HAP-1 (cell line): ENCODE measurements at regions not wholly inside any gene's neighbourhood (a gene's known extent, or its start where the extent isn't known, plus 50 kb on each side); places are given as distances from the start of the nearest gene placed in this dataset.

Experiments used
- DNase-seq, 2 experiments: peaks; one replicate each; pipeline ENCODE4 v3.0.0-alpha.2; 2016 to 2020; ENCODE audit warnings: low spot score in 2 of 2
- H3K27me3 ChIP-seq: fragments of 250-450 bp; sonication (Bioruptor Pico); 2 replicates; pipeline ENCODE4 v1.5.1; 2020; ENCODE audit warnings: low read depth, mild to moderate bottlenecking, moderate library complexity
- H3K36me3 ChIP-seq: fragments of 250-450 bp; sonication (Bioruptor Pico); replicated peaks from 2 replicates; pipeline ENCODE4 v1.5.1; 2020; ENCODE audit warnings: mild to moderate bottlenecking
- H3K4me1 ChIP-seq: fragments of 250-450 bp; sonication (Bioruptor Pico); 2 replicates; pipeline ENCODE4 v1.5.1; 2020; ENCODE audit warnings: mild to moderate bottlenecking
- H3K4me3 ChIP-seq: fragments of 250-450 bp; sonication (Bioruptor Pico); 2 replicates; pipeline ENCODE4 v1.5.1; 2020; ENCODE audit warnings: mild to moderate bottlenecking, moderate library complexity
- H3K9me3 ChIP-seq: fragments of 250-450 bp; sonication (Bioruptor Pico); 2 replicates; pipeline ENCODE4 v1.5.1; 2020; ENCODE audit warnings: mild to moderate bottlenecking, moderate library complexity
- in situ Hi-C: fragments of 300-500 bp; cut with MboI; formaldehyde crosslinking; loops from 3 replicates; pipeline ENCODE4 v1.14.3; 2020; ENCODE audit warnings: low sequenced_read_pairs, inconsistent platforms, mixed read lengths

- Histone ChIP-seq H3K27me3 (no peaks in the 10 kb centered on the region), H3K9me3 (no peaks in the 10 kb centered on the region), H3K4me3 (no peak overlapping the region), H3K36me3 (no peaks in the 10 kb centered on the region), H3K4me1 (no peaks in the 10 kb centered on the region)
- in situ Hi-C loops: no loop called here
- no peak for DNase-seq
These were observed 118.3 kb upstream of the ATP2B2 start for GRCh38 chr3:10623578-10624275.

- Histone ChIP-seq H3K27me3 (no peaks in the 10 kb centered on the region), H3K4me3 (no peak overlapping the region), H3K4me1 (no peaks in the 10 kb centered on the region), H3K9me3 (no peaks in the 10 kb centered on the region), H3K36me3 (no peaks in the 10 kb centered on the region)
- DNase-seq: no peak
- in situ Hi-C loops: no loop called here
These were observed 119.9 kb upstream of the ATP2B2 start for GRCh38 chr3:10625323-10625722.

GRCh38 chr3:10627884-10628572 is 122.6 kb upstream of the ATP2B2 start:
- in situ Hi-C loops: no loop called here
- H3K27me3 ChIP-seq: no peaks in the 10 kb centered on the region
- no peaks in the 10 kb centered on the region for H3K9me3 ChIP-seq

GRCh38 chr3:10628891-10629670 is 123.7 kb upstream of the ATP2B2 start:
- no peaks in the 10 kb centered on the region for H3K9me3 ChIP-seq
- no peaks in the 10 kb centered on the region for H3K36me3 ChIP-seq
- in situ Hi-C loops: no loop called here
- no peak for DNase-seq
- no peaks in the 10 kb centered on the region for H3K27me3 ChIP-seq
- H3K4me3 ChIP-seq: no peak overlapping the region
- H3K4me1 ChIP-seq: no peaks in the 10 kb centered on the region

More at GRCh38 chr3:10627884-10628572, 122.6 kb upstream of the ATP2B2 start:
- Histone ChIP-seq H3K36me3 (no peaks in the 10 kb centered on the region), H3K4me3 (no peak overlapping the region), H3K4me1 (no peaks in the 10 kb centered on the region)
- DNase-seq: peak in 1 of 2 experiments; percentile 17

GRCh38 chr3:10629671-10630040 is 124.3 kb upstream of the ATP2B2 start:
- H3K36me3 ChIP-seq: no peaks in the 10 kb centered on the region
- H3K9me3 ChIP-seq: no peaks in the 10 kb centered on the region
- no peaks in the 10 kb centered on the region for H3K27me3 ChIP-seq
- no peak overlapping the region for H3K4me3 ChIP-seq
- in situ Hi-C loops: no loop called here
- DNase-seq: no peak
- H3K4me1 ChIP-seq: no peaks in the 10 kb centered on the region

DNA sequence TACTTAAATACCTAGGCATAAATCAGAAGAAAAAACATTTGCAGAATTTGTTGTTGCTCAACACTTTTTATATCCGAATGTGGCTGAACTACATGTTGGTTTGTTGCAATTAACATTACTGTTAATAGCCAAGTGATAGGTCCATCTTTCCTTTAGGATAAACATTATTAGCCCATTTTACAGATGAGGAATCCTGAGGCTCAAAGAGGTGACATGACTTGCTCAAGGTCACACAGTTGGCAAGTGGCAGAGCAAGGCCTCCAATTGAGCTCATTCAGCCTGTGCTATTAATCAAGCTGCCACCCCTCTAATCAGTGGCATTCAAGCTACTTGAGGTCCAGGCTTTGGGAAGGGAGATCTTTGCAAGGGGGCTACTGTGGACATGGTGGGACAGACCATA is 125.8 kb upstream of the ATP2B2 start:
- no peaks in the 10 kb centered on the region for H3K27me3 ChIP-seq
- no peaks in the 10 kb centered on the region for H3K9me3 ChIP-seq
- H3K4me3 ChIP-seq: no peak overlapping the region
- no peaks in the 10 kb centered on the region for H3K4me1 ChIP-seq
- no peaks in the 10 kb centered on the region for H3K36me3 ChIP-seq
- in situ Hi-C loops: no loop called here
- no peak for DNase-seq

DNA sequence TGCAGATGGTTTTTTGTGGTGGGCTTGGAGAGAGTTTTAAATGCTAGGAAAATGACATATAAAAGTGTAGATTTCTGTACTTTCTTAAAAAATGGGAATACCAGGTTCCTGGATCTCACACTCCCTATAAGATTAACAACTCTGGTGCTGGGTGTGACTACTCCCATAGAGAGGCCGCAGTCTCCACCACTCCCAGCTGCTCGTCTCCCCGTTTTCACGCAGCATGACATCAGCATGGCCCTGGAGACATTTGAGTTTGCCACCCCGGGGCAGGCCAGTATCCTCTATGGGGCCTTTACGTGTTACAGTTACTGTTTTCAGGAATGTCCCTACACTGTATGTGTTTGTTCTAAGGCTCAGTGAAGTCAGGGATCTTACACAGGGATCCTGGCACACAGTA is 126.7 kb upstream of the ATP2B2 start:
- H3K27me3 ChIP-seq: no peaks in the 10 kb centered on the region
- H3K9me3 ChIP-seq: no peaks in the 10 kb centered on the region
- no peak overlapping the region for H3K4me3 ChIP-seq
- in situ Hi-C loops: no loop called here
- H3K4me1 ChIP-seq: no peaks in the 10 kb centered on the region
- H3K36me3 ChIP-seq: no peaks in the 10 kb centered on the region
- no peak for DNase-seq

GRCh38 chr3:10632741-10633140 is 127.4 kb upstream of the ATP2B2 start:
- Histone ChIP-seq H3K4me1 (no peaks in the 10 kb centered on the region), H3K9me3 (no peaks in the 10 kb centered on the region), H3K27me3 (no peaks in the 10 kb centered on the region), H3K4me3 (no peak overlapping the region), H3K36me3 (no peaks in the 10 kb centered on the region)
- no peak for DNase-seq
- in situ Hi-C loops: no loop called here

DNA sequence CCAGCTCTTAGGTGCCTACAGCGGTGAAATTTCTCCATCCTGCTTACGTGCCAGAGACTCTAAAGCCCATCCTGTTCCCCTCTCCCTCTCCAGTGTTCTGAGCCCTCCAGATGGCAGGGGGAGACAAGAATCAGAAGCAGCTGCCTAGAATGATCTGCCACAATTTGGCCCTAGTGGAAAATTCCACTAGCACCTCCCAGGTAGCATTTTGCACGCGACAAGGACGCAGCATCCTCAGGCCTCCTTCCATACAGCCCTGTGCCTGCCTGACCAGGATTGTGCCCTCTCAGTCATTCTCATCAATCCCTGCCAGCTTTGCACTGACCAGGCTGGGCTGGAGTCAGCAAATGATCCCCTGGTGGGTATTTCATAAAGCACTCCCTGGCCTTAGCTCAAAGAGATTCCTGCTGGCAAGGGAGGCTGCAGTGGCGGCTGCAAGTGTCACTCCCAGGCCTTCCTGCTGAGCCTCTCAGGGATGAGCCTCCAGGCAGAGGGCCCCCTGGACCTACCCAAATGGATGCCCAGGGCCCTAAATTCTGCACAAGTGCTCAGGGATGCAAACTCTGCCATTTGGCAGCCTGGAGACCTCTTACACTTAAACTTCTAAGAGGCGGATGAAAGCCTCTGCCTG is 130.2 kb upstream of the ATP2B2 start:
- H3K9me3 ChIP-seq: no peaks in the 10 kb centered on the region
- H3K4me1 ChIP-seq: no peaks in the 10 kb centered on the region
- no peak overlapping the region for H3K4me3 ChIP-seq
- no peaks in the 10 kb centered on the region for H3K36me3 ChIP-seq
- no peaks in the 10 kb centered on the region for H3K27me3 ChIP-seq
- in situ Hi-C loops: no loop called here
- no peak for DNase-seq

- in situ Hi-C loops: no loop called here
- Histone ChIP-seq H3K4me3 (no peak overlapping the region), H3K27me3 (no peaks in the 10 kb centered on the region), H3K4me1 (no peaks in the 10 kb centered on the region), H3K9me3 (no peaks in the 10 kb centered on the region), H3K36me3 (no peaks in the 10 kb centered on the region)
- DNase-seq: no peak
These were observed 132.0 kb upstream of the ATP2B2 start for GRCh38 chr3:10637342-10637741.

DNA sequence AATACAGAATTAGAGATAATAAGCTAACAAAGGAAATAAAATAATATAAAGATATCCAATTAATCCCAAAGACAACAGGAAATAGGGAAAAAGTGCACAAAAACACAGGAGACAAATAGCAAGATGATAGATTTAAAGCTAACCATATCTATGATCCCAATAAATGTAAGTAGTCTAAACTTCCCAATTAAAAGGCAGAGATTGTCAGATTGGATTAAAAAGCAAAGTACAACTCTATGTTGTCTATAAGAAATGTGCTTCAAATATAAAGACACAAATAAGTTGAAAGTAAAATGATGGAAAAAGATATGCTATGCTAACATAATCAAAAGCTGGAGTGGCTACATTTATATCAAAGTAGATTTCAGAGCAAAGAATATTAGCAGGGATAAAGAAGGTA is 133.1 kb upstream of the ATP2B2 start:
- no peaks in the 10 kb centered on the region for H3K36me3 ChIP-seq
- H3K9me3 ChIP-seq: no peaks in the 10 kb centered on the region
- H3K27me3 ChIP-seq: no peaks in the 10 kb centered on the region
- H3K4me1 ChIP-seq: no peaks in the 10 kb centered on the region
- no peak for DNase-seq
- in situ Hi-C loops: no loop called here
- no peak overlapping the region for H3K4me3 ChIP-seq

- H3K27me3 ChIP-seq: no peaks in the 10 kb centered on the region
- H3K4me1 ChIP-seq: no peaks in the 10 kb centered on the region
- H3K36me3 ChIP-seq: no peaks in the 10 kb centered on the region
- in situ Hi-C loops: no loop called here
- DNase-seq: no peak
- no peak overlapping the region for H3K4me3 ChIP-seq
- H3K9me3 ChIP-seq: no peaks in the 10 kb centered on the region
These were observed 136.4 kb upstream of the ATP2B2 start for GRCh38 chr3:10641760-10642159.

DNA sequence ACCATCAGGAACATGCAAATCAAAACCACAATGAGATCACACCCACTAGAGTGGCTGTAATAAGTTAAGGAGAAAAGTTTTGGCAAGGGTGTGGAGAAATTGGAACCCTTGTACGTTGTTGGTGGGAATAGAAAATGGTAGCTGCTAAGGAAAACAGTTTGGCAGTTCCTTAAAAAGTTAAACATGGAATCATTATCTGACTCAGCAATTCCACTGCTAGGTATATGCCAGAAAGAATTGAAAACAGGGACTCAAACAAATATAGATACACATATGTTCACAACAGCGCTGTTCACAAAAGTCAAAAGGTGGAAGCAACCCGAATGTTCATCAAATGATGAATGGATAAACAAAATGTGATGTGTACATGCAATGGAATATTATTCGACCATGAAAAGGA is 138.8 kb upstream of the ATP2B2 start:
- no peaks in the 10 kb centered on the region for H3K27me3 ChIP-seq
- no peaks in the 10 kb centered on the region for H3K4me1 ChIP-seq
- H3K4me3 ChIP-seq: no peak overlapping the region
- in situ Hi-C loops: no loop called here
- no peak for DNase-seq
- H3K36me3 ChIP-seq: no peaks in the 10 kb centered on the region
- no peaks in the 10 kb centered on the region for H3K9me3 ChIP-seq

- no peak overlapping the region for H3K4me3 ChIP-seq
- H3K27me3 ChIP-seq: no peaks in the 10 kb centered on the region
- no peaks in the 10 kb centered on the region for H3K36me3 ChIP-seq
- in situ Hi-C loops: no loop called here
- no peaks in the 10 kb centered on the region for H3K4me1 ChIP-seq
- H3K9me3 ChIP-seq: no peaks in the 10 kb centered on the region
- no peak for DNase-seq
These were observed 140.4 kb upstream of the ATP2B2 start for GRCh38 chr3:10645800-10646199.
